ENCODE measurements at regions not wholly inside any gene's neighbourhood (a gene's known extent, or its start where the extent isn't known, plus 50 kb on each side); places are given as distances from the start of the nearest gene placed in this dataset.

GRCh38 chr13:111961651-111962192 lies 105.2 kb upstream of the SOX1 start:
- FAIRE-seq (peak; percentile 13), DNase-seq (ENCODE audit: low read depth) (no peak)
- Histone ChIP-seq H3K36me3 (ENCODE audit: control insufficient read depth, insufficient read depth, low read length) (no peaks in the 10 kb centered on the region), H3K27me3 (ENCODE audit: control insufficient read depth, insufficient read depth, low read length) (no peaks in the 10 kb centered on the region), H3K4me3 (ENCODE audit: low read depth, low read length) (no peak overlapping the region)
- no peak for TF ChIP-seq CTCF (IDR thresholded peaks at IDR 0.05; ENCODE audit: insufficient read depth, low read length, severe bottlenecking)

DNA sequence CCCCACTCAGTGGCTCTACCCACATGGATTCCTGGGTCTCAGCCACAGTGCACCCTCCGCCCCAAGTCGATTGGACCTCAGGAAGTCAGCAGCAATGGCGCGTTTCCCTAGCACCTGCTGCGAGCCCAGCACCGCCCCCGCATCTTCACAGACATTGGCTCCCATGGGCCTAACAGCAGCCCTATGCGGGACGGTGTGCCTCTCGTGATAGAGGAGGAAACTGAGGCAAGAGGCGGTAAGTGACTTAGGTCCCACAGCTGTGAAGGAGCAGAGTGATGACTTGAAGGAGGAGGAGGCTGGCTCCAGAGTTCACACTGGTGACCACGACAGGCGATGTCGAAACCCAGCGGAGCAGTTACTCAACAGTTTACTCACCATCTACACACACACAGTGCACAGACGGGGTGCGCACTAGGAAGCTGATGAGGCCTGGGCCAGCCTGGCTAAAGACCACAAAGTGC lies 104.5 kb upstream of the SOX1 start:
- peak; percentile 79 for FAIRE-seq

GRCh38 chr13:111963031-111963430 lies 103.9 kb upstream of the SOX1 start:
- DNase-seq (ENCODE audit: low read depth) (no peak), FAIRE-seq (no peak)
- TF ChIP-seq CTCF (IDR thresholded peaks at IDR 0.05; ENCODE audit: insufficient read depth, low read length, severe bottlenecking): no peak
- Histone ChIP-seq H3K4me3 (ENCODE audit: low read depth, low read length) (no peak overlapping the region), H3K36me3 (ENCODE audit: control insufficient read depth, insufficient read depth, low read length) (no peaks in the 10 kb centered on the region), H3K27me3 (ENCODE audit: control insufficient read depth, insufficient read depth, low read length) (no peaks in the 10 kb centered on the region)

More for the DNA sequence above, 104.5 kb upstream of the SOX1 start:
- TF ChIP-seq CTCF (IDR thresholded peaks at IDR 0.05; ENCODE audit: insufficient read depth, low read length, severe bottlenecking): no peak
- Histone ChIP-seq H3K36me3 (ENCODE audit: control insufficient read depth, insufficient read depth, low read length) (no peaks in the 10 kb centered on the region), H3K27me3 (ENCODE audit: control insufficient read depth, insufficient read depth, low read length) (no peaks in the 10 kb centered on the region), H3K4me3 (ENCODE audit: low read depth, low read length) (no peak overlapping the region)
- no peak for DNase-seq (ENCODE audit: low read depth)

DNA sequence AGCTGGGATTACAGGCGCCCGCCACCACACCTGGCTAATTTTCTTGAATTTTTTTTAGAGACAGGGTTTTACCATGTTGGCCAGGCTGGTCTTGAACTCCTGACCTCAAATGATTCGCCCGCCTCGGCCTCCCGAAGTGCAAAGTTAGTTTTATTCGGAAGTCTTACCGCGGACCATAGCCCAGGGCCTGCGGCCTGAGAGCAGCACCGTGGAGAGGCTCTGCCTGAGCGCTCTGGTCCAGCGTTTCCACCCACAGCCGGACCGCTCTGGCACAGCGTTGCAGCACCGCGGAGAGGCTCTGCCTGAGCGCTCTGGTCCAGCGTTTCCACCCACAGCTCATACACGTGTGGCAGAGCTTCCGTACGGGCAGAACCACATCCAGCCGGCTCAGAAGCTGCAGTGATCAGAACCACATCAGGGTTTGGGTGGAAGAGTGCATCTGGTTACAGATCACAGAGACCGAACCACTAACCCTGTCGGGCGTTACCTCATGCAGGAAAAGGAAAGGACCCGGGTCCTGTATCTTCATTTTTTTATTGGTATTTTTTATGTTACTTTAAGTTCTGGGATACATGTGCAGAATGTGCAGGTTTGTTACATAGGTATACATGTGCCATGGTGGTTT lies 102.4 kb upstream of the SOX1 start:
- FAIRE-seq (no peak), DNase-seq (ENCODE audit: low read depth) (no peak)
- no peaks in the 10 kb centered on the region for H3K27me3 ChIP-seq (ENCODE audit: control insufficient read depth, insufficient read depth, low read length)
- no peak overlapping the region for H3K4me3 ChIP-seq (ENCODE audit: low read depth, low read length)
- no peaks in the 10 kb centered on the region for H3K36me3 ChIP-seq (ENCODE audit: control insufficient read depth, insufficient read depth, low read length)
- TF ChIP-seq CTCF (IDR thresholded peaks at IDR 0.05; ENCODE audit: insufficient read depth, low read length, severe bottlenecking): no peak

- FAIRE-seq (no peak), DNase-seq (ENCODE audit: low read depth) (no peak)
- Histone ChIP-seq H3K36me3 (ENCODE audit: control insufficient read depth, insufficient read depth, low read length) (no peaks in the 10 kb centered on the region), H3K4me3 (ENCODE audit: low read depth, low read length) (no peak overlapping the region), H3K27me3 (ENCODE audit: control insufficient read depth, insufficient read depth, low read length) (no peaks in the 10 kb centered on the region)
- no peak for TF ChIP-seq CTCF (IDR thresholded peaks at IDR 0.05; ENCODE audit: insufficient read depth, low read length, severe bottlenecking)
These were observed 101.3 kb upstream of the SOX1 start for GRCh38 chr13:111965466-111966214.
